ENCODE measurements at regions not wholly inside any gene's neighbourhood (a gene's known extent, or its start where the extent isn't known, plus 50 kb on each side); places are given as distances from the start of the nearest gene placed in this dataset.

- no peaks in the 10 kb centered on the region for H3K27me3 Mint-ChIP-seq (ENCODE audit: insufficient read depth, low read depth, poor library complexity)
- Histone ChIP-seq H3K4me2 (no peak overlapping the region), H3K4me1 (ENCODE audit: insufficient read depth) (no peaks in the 10 kb centered on the region), H4K20me1 (replicated peaks; ENCODE audit: insufficient read depth) (no peaks in the 10 kb centered on the region), H3K9me2 (ENCODE audit: insufficient read depth) (0 out of 2 replicates have a peak, but pooled peaks cover 5% of the 10 kb centered on the region), H3K79me2 (replicated peaks; ENCODE audit: insufficient read depth) (no peaks in the 10 kb centered on the region), H3K36me3 (ENCODE audit: insufficient read depth) (no peaks in the 10 kb centered on the region), H3F3A (replicated peaks; ENCODE audit: low read depth) (no peaks in the 10 kb centered on the region), H3K27me3 (ENCODE audit: insufficient read depth) (no peaks in the 10 kb centered on the region), H3K4me3 (no peak overlapping the region), H2AFZ (no peak overlapping the region), H3K27ac (ENCODE audit: low read depth) (no peak overlapping the region)
- H3K4me1 Mint-ChIP-seq = peaks cover 7% of the 10 kb centered on the region
- H3K27ac Mint-ChIP-seq = no peak overlapping the region
- DNase-seq (ENCODE audit: low spot score) (no peak), ATAC-seq (no peak)
- no peak for TF ChIP-seq CTCF (conservative IDR thresholded peaks at IDR 0.05; ENCODE audit: low read depth in 2 of 2)
- no peak for TF ChIP-seq ZNF114 (CRISPR knock-in tag; IDR thresholded peaks at IDR 0.05)
- no peak for TF ChIP-seq POLR2AphosphoS5 (IDR thresholded peaks at IDR 0.05; ENCODE audit: low read depth)
- TF ChIP-seq EZH2 (IDR thresholded peaks at IDR 0.05; ENCODE audit: low read depth, unreplicated experiment) = no peak
- TF ChIP-seq CREB1 (CRISPR knock-in tag; IDR thresholded peaks at IDR 0.05; ENCODE audit: low read depth) = no peak
- no peak for TF ChIP-seq EZH2phosphoT487 (IDR thresholded peaks at IDR 0.05; ENCODE audit: unreplicated experiment)
- TF ChIP-seq ETS1 (IDR thresholded peaks at IDR 0.05) = no peak
- TF ChIP-seq ZNF462 (CRISPR knock-in tag; IDR thresholded peaks at IDR 0.05) = no peak
- no peak for TF ChIP-seq NANOG (IDR thresholded peaks at IDR 0.05; ENCODE audit: borderline replicate concordance)
- no peak for TF ChIP-seq JUNB (IDR thresholded peaks at IDR 0.05; ENCODE audit: unreplicated experiment)
- no peak for TF ChIP-seq STAT1 (IDR thresholded peaks at IDR 0.05; ENCODE audit: unreplicated experiment)
- TF ChIP-seq REST (IDR thresholded peaks at IDR 0.05; ENCODE audit: unreplicated experiment) = no peak
- no peak for TF ChIP-seq ZNF331 (CRISPR knock-in tag; IDR thresholded peaks at IDR 0.05; ENCODE audit: low read depth)
- peaks cover 8% of the 10 kb centered on the region; the same call in 1 of the 3 replicates for H3K36me3 Mint-ChIP-seq (ENCODE audit: low read depth)
- peaks cover 14% of the 10 kb centered on the region for H3K9me3 Mint-ChIP-seq
- no peak overlapping the region for H3K4me3 Mint-ChIP-seq
Measured at GRCh38 chr17:71427801-71428200, 693.0 kb upstream of the SOX9 start.

Data from GM23338 (cell line).